ENCODE measurements at regions not wholly inside any gene's neighbourhood (a gene's known extent, or its start where the extent isn't known, plus 50 kb on each side); places are given as distances from the start of the nearest gene placed in this dataset.

DNA sequence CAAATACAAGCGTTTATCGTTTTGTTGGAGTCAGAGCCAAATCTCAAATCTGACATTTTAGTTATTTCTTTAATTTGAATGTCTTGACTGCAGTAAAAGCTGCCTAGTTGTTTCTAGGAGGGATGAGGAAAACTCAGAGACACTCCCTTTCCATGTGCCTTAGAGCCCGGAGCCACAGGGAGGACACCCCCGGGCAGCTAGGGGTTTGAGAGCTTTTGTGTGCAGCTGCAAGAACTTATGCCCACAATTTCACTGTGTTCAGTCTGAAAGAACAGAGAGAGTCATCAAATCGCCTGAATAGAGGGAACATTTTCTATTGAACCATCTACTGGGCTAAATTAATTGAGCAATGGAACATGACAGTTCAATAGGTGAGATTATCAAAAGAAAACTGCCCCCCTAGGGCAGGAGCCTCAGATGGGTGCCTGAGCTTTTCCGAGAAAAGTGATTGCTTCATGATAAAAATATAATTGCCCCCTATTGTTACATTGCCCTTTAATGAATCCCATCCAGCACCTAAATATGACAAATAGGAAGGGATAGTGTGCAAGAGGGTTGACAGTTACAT is 709.3 kb upstream of the RGMB start:
- Histone ChIP-seq H3K4me1 (replicated peaks in 1 of 2) (peaks cover 10 to 21% of the 10 kb centered on the region in 2 donors), H3K4me3 (no peak overlapping the region), H3K27ac (no peak overlapping the region)
- in situ Hi-C loops (cut with MboI; ENCODE audit: low pct_unique_long_range_greater_than_20kb in 2 of 9, low sequenced_read_pairs in 9 of 9, unreplicated experiment in 9 of 9): no loop called here
- 54 to 100% (median 68%) methylated on average over 2 to 6 of the region's 6 CpGs; no CpG with 5 or more reads in 1 of the 10 experiments for WGBS, 10 experiments
- no peak for ATAC-seq (replicated peaks in 6 of 8)

DNA sequence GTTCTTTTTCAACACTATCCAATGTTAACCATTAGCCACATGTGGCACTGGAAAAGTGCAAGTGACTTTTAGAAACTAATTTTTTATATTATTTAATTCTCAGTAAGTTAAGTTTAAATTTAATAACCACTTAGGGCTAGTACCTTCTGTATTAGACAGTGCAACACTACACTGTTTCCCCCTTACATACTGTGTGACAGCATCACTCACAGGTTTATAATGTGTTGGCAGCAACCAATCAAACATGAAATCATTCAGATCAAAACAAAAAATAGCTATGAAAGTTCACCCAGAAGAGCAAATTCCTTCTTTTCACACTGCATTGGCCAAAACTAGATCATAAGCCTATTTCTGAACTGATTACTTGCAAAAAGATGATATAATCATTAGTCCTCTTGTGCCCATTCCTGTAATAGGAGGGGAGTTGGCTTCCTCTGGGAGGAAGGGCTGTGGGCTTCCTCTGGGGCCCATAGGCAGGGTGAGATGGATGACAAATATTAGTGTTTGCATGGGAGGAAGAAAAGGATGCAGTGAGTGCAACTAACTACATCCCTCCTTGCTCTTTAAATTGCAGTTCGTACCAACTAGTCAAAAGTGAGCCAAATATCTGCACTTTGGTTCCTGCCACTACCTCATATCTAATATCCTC is 708.1 kb upstream of the RGMB start:
- Histone ChIP-seq H3K4me1 (replicated peaks in 1 of 2) (peaks cover 10 to 21% of the 10 kb centered on the region in 2 donors), H3K27ac (no peak overlapping the region), H3K4me3 (no peak overlapping the region)
- ATAC-seq (replicated peaks in 6 of 8): peak in 5 of 8 experiments; percentile 43 to 76 (median 69)
- WGBS, 10 experiments: 20 to 86% (median 80%) methylated on average over 1 of the region's 1 CpG; no CpG with 5 or more reads in 7 of the 10 experiments
- in situ Hi-C loops (cut with MboI; ENCODE audit: low pct_unique_long_range_greater_than_20kb in 2 of 9, low sequenced_read_pairs in 9 of 9, unreplicated experiment in 9 of 9): no loop called here

DNA sequence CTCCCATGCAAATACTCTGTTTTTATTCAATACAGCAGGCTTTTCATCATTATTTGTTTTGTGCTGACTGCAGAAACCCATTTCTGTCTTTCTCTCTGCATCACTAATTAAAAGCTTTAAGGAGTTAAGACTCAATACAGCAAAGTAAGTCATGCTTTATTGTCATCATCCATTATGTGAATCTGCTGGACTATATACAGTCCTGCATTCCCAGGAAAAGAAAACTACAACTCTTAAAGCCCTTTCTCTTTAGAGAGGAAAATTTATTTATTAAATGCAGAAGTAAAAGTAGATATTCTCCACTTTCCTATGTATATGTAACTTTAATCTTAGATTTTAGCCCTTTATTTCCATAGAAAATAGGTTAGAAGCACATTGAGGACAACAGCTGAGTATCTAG is 706.6 kb upstream of the RGMB start:
- Histone ChIP-seq H3K4me3 (no peak overlapping the region), H3K27ac (no peak overlapping the region), H3K4me1 (replicated peaks in 1 of 2) (peaks cover 10 to 21% of the 10 kb centered on the region in 2 donors)
- in situ Hi-C loops (cut with MboI; ENCODE audit: low pct_unique_long_range_greater_than_20kb in 2 of 9, low sequenced_read_pairs in 9 of 9, unreplicated experiment in 9 of 9): no loop called here
- no peak for ATAC-seq (replicated peaks in 6 of 8)

DNA sequence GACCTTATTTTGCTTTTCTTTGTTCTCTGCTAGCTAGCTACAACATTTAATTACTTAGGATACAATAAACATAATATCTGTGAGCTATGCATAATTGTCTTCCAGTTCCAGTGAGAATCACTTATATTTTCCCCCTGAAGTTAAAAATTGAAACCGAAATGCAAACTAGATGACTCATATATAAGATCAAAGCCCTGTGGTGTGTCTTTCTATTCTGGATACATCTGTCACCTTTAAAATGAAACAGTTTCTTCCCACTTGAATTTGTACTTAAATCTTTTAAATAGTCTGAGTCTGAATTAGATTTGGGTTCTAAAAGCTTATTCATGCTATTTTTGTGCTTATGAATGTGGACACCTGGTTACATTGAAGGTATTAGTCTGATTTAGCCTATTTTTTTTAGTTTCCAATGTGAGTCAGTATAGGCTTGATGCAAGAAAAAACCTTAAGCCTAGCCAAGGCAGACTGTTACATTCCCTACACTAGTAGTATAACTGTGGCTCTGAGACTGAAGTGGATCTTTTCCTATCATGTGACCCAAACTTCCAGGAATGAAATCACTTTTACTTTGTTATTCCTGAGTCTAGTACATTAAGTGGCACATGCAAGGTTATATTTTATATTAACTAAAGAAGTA is 703.5 kb upstream of the RGMB start:
- 8 to 100% (median 50%) methylated on average over 1 of the region's 1 CpG; no CpG with 5 or more reads in 1 of the 10 experiments for whole genome bisulfite sequencing, 10 experiments
- no peak overlapping the region for H3K27ac ChIP-seq
- no peak overlapping the region for H3K4me3 ChIP-seq
- H3K4me1 ChIP-seq (replicated peaks in 1 of 2): peaks cover 2 to 11% of the 10 kb centered on the region in 2 donors
- ATAC-seq (replicated peaks in 6 of 8): peak in 1 of 8 experiments; percentile 50
- in situ Hi-C loops (cut with MboI; ENCODE audit: low pct_unique_long_range_greater_than_20kb in 2 of 9, low sequenced_read_pairs in 9 of 9, unreplicated experiment in 9 of 9): no loop called here

DNA sequence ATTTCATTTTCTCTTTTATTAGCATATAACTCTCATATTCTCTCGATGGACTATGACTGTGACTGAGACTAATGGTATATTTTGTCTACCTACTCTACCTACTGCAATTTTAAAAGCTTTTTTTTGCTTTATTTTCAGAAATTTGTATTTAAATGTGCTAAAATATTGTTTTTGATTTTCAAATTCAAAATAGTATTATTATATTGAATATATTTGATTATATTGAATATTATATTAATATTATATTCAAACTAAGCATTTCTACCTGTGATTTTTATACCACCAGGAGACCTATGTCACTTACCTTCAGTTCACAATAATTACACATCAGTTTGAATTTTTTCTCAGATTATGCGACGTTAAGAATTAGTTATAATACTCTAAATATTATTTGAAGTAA is 700.5 kb upstream of the RGMB start:
- WGBS, 10 experiments: 68 to 100% (median 88%) methylated on average over 1 to 3 of the region's 3 CpGs
- Histone ChIP-seq H3K4me1 (replicated peaks in 1 of 2) (peaks cover 0 to 7% of the 10 kb centered on the region in 2 donors), H3K27ac (no peak overlapping the region), H3K4me3 (no peak overlapping the region)
- ATAC-seq (replicated peaks in 6 of 8): no peak
- in situ Hi-C loops (cut with MboI; ENCODE audit: low pct_unique_long_range_greater_than_20kb in 2 of 9, low sequenced_read_pairs in 9 of 9, unreplicated experiment in 9 of 9): no loop called here

DNA sequence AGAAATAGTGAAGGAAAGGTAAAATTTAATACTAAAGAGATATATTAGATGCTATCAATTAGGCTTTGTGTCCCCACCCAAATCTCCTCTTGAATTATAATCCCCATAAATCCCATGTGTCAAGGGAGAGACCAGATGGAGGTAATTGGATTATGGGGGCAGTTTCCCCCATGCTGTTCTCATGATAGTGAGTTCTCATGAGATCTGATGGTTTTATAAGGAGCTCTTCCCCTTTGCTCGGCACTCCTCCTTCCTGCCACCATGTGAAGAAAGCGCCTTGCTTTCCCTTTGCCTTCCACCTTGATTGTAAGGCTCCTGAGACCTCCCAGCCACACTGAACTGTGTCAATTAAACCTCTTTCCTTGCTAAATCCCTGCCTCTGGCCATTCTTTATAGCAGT is 697.0 kb upstream of the RGMB start:
- 57 to 86% (median 67%) methylated on average over 1 to 2 of the region's 2 CpGs; no CpG with 5 or more reads in 3 of the 10 experiments for WGBS, 10 experiments

DNA sequence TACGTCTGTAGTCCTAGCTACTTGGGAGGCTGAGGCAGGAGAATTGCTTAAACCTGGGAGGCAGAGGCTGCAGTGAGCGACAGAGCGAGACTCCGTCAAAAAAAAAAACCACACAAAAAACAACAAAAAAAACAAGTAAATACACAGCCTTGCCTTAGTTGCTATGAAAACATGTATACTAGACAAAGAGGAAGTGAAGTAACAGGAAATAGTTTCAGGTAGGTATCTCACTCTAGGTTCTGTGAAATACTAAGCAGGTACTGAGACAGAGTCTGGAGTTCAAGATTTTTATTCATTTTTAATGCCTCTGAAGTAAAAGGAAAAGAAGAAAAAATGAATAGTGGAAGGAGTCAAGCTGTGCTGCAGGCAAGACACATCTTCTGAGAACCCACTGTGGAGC is 687.9 kb upstream of the RGMB start:
- in situ Hi-C loops (cut with MboI; ENCODE audit: low pct_unique_long_range_greater_than_20kb in 2 of 9, low sequenced_read_pairs in 9 of 9, unreplicated experiment in 9 of 9): no loop called here
- ATAC-seq (replicated peaks in 6 of 8): no peak
- WGBS, 10 experiments: 79 to 100% (median 97%) methylated on average over 1 to 4 of the region's 4 CpGs; no CpG with 5 or more reads in 2 of the 10 experiments
- Histone ChIP-seq H3K4me1 (replicated peaks in 1 of 2) (no peaks in the 10 kb centered on the region), H3K27ac (no peak overlapping the region), H3K4me3 (no peak overlapping the region)

More for the DNA sequence above, 697.0 kb upstream of the RGMB start:
- no peak for ATAC-seq (replicated peaks in 6 of 8)
- H3K4me3 ChIP-seq: no peak overlapping the region
- H3K4me1 ChIP-seq (replicated peaks in 1 of 2): no peaks in the 10 kb centered on the region
- H3K27ac ChIP-seq: no peak overlapping the region
- in situ Hi-C loops (cut with MboI; ENCODE audit: low pct_unique_long_range_greater_than_20kb in 2 of 9, low sequenced_read_pairs in 9 of 9, unreplicated experiment in 9 of 9): no loop called here

DNA sequence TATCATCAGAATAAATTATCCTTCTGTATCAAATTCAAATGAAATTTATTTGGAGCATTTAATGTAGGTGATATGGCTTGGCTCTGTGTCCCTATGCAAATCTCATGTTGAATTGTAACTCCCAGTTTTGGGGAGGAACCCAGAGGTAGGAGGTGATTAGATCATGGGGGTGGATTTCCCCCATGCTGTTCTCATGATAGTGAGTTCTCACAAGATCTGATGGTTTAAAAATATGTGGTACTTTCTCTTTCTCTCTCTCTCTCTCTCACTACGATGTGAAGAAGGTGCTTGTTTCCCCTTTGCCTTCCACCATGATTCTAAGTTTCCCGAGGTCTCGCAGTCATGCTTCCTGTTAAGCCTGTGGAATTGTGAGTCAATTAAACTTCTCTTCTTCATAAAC is 678.4 kb upstream of the RGMB start:
- Histone ChIP-seq H3K27ac (no peak overlapping the region), H3K4me3 (no peak overlapping the region), H3K4me1 (replicated peaks in 1 of 2) (peaks cover 8 to 12% of the 10 kb centered on the region in 2 donors)
- WGBS, 10 experiments: 17 to 100% (median 82%) methylated on average over 1 to 3 of the region's 3 CpGs; no CpG with 5 or more reads in 1 of the 10 experiments
- in situ Hi-C loops (cut with MboI; ENCODE audit: low pct_unique_long_range_greater_than_20kb in 2 of 9, low sequenced_read_pairs in 9 of 9, unreplicated experiment in 9 of 9): no loop called here
- ATAC-seq (replicated peaks in 6 of 8): no peak

DNA sequence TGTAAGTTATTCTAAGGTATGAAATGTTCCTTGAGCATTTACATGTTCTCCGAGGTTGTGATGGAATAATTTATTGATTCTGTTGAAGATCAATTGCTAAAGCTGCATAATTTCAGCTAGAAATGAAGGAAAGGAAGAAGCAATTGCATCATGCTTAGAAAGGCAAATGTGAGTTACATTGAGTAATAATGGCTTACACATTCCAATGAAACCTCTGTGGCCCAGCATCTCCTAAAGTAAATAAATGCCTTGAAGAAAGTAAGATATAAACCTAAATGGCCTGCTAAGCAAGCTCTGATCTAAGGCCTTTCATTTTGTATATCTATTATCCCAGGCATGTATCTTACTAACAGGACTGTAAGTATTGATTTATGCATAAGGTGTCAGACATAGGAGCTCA is 677.3 kb upstream of the RGMB start:
- WGBS, 10 experiments: 14 to 70% (median 50%) methylated on average over 1 of the region's 1 CpG; no CpG with 5 or more reads in 3 of the 10 experiments
- in situ Hi-C loops (cut with MboI; ENCODE audit: low pct_unique_long_range_greater_than_20kb in 2 of 9, low sequenced_read_pairs in 9 of 9, unreplicated experiment in 9 of 9): no loop called here
- peak in 4 of 8 experiments; percentile 21 to 65 (median 44) for ATAC-seq (replicated peaks in 6 of 8)

DNA sequence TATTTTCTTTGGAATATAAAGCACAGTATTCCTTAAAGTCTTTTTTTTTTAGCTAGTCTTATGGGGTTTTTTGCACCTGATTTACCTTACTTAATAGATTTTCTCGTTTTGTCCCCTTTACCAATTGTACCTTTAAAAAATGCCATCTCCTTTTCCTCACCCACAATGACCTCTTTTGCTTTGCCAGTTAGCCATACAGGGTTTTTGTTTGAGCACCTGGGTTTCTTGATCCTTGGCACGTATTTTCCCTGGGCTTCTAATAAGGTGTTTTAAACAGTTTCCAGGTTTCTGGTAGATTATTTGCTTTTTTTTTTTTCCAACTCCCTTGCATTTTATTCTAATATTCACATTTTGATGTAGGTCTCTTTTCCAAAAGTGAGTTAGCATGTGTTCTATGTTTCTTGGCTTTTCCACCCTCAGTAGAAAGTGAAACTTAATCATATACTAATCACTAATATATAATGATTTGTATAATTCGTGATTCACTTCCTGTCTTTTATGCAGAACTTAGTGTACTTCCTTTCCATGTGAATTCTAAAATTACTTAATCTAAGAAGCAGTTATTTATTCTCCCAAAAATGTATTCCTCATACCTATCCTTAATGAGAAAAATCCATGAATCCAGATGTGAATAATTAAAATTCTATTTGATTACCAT is 673.9 kb upstream of the RGMB start:
- 39 to 87% (median 74%) methylated on average over 2 to 3 of the region's 3 CpGs; no CpG with 5 or more reads in 1 of the 10 experiments for WGBS, 10 experiments

More for the DNA sequence above, 677.3 kb upstream of the RGMB start:
- H3K4me3 ChIP-seq: no peak overlapping the region
- H3K4me1 ChIP-seq (replicated peaks in 1 of 2): peaks cover 8 to 12% of the 10 kb centered on the region in 2 donors
- H3K27ac ChIP-seq: no peak overlapping the region

DNA sequence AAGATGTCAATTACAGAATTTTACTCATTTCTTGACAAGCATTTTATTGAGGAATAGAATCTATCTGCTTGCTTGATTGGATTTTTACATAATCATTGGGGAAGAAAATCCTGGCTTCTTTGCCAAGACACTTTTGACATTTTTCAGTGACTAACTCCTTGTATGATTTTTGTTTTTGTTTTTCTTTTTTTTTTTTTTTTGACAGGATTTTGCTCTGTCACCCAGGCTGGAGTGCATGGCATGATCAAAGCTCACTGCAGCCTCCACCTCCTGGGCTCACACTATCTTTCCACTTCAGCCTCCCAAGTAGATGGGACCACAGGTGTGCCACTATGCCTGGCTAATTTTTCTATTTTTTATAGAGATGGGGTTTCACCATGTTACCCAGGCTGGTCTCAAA is 672.3 kb upstream of the RGMB start:
- Histone ChIP-seq H3K27ac (no peak overlapping the region), H3K4me3 (no peak overlapping the region), H3K4me1 (replicated peaks in 1 of 2) (peaks cover 4 to 5% of the 10 kb centered on the region in 2 donors)
- in situ Hi-C loops (cut with MboI; ENCODE audit: low pct_unique_long_range_greater_than_20kb in 2 of 9, low sequenced_read_pairs in 9 of 9, unreplicated experiment in 9 of 9): no loop called here
- ATAC-seq (replicated peaks in 6 of 8): no peak

More for the DNA sequence above, 673.9 kb upstream of the RGMB start:
- Histone ChIP-seq H3K4me1 (replicated peaks in 1 of 2) (peaks cover 8 to 12% of the 10 kb centered on the region in 2 donors), H3K4me3 (no peak overlapping the region), H3K27ac (no peak overlapping the region)
- ATAC-seq (replicated peaks in 6 of 8): no peak
- in situ Hi-C loops (cut with MboI; ENCODE audit: low pct_unique_long_range_greater_than_20kb in 2 of 9, low sequenced_read_pairs in 9 of 9, unreplicated experiment in 9 of 9): no loop called here

DNA sequence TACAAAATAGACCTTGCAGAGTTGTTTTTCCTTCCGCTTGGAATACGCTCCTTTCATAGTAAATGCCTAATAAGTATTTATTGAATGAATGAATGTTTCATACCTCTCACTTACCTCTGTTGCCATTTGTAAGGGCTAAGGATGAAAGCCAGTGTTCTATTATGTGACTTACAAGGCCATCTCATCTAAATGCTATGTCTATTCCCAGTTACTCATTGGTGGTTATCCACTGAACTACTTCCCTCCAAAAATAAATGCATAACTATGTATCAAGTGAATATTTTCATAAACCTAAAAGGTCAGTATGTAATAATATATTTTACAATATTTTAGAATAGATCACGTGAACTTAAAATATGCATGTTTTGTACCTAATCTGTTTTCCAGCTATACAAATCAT is 670.5 kb upstream of the RGMB start:
- in situ Hi-C loops (cut with MboI; ENCODE audit: low pct_unique_long_range_greater_than_20kb in 2 of 9, low sequenced_read_pairs in 9 of 9, unreplicated experiment in 9 of 9): no loop called here
- 20 to 100% (median 75%) methylated on average over 1 to 3 of the region's 3 CpGs; no CpG with 5 or more reads in 2 of the 10 experiments for WGBS, 10 experiments
- Histone ChIP-seq H3K4me3 (no peak overlapping the region), H3K4me1 (replicated peaks in 1 of 2) (peaks cover 0 to 4% of the 10 kb centered on the region in 2 donors), H3K27ac (no peak overlapping the region)
- no peak for ATAC-seq (replicated peaks in 6 of 8)

DNA sequence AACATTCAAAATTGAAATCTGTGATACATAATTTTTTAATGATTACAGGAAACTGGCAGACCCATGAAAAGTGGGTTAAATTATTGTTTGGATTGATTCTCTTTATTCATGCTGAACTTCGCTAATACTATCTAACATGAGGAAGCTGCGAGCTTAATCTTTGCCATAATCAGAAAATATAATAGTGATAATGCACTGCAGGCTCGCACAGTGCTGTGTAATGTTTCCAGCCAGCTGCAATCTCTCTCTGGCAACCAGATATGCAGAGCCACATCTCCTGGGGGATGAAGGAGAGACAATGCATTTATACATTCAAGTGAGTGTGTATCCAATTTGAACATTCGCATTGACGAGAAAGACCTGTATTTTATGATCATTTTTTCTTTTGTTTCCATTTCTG is 669.7 kb upstream of the RGMB start:
- WGBS, 10 experiments: 40 to 100% (median 79%) methylated on average over 1 to 5 of the region's 5 CpGs
- Histone ChIP-seq H3K4me1 (replicated peaks in 1 of 2) (peaks cover 0 to 8% of the 10 kb centered on the region in 2 donors), H3K27ac (no peak overlapping the region), H3K4me3 (no peak overlapping the region)
- ATAC-seq (replicated peaks in 6 of 8): no peak
- in situ Hi-C loops (cut with MboI; ENCODE audit: low pct_unique_long_range_greater_than_20kb in 2 of 9, low sequenced_read_pairs in 9 of 9, unreplicated experiment in 9 of 9): no loop called here
